ENCODE measurements at regions not wholly inside any gene's neighbourhood (a gene's known extent, or its start where the extent isn't known, plus 50 kb on each side); places are given as distances from the start of the nearest gene placed in this dataset.

DNA sequence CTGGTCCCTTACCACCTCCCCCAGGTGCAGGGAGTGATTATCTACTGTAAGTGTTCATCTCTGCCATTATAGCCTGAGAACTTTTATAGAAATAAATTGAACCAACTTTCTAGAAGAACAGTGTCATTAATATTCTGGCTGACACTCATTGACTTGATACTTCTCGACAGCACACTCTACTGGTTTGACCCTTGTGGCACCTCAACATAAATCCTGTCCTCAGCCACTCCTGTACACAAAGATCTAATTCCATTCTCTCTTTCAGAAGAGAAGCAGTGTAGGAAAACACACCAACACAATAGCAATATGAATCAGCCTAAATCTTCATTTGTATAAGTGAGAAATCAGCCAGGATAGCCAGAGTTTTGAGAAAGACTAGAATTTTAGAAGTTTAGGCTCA is 417.7 kb downstream of the TAF11L14 start:
- DNase-seq, result no peak

- no peak for DNase-seq
Observed at GRCh38 chr5:18052569-18052968, 418.3 kb downstream of the TAF11L14 start.

DNA sequence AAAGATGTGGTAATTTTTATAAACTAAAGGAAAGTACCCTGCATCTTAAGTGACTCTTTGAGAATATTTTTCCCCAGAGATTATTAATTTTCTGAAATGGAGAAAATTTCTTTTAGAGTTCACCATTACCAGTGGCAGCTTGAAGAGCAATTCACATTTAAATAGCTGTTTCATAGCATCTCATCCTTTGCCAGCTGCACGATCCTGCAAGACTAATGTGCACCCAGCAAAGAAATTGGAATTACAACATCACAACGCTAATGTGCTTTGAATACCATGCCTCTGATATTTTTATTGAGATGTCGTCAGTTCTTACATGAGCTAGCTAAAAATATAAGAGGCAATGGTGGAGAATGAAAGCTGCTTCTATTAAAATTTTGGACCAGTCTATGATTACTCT is 423.5 kb downstream of the TAF11L14 start:
- no peak for DNase-seq

- no peak for DNase-seq
Observed at GRCh38 chr5:18067615-18068014, 433.4 kb downstream of the TAF11L14 start.

DNA sequence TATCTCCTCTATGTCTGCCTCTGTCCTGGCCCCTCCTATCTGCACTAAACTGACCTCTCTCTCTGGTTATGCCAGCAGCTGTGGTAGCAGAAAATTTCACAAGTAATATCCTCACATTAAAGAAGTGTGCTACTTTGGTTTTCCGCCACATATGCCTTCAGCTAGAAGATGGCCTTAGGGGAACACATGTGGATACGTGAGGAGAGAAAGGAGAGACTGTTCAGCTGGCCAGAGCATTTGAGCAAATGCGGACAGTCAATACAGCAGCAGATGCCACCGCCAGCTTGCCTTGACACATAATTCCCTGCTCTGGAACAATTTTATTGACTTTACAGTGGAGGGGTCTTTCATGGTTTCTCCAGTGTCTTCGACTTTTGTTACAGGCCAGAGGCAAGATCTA is 434.6 kb downstream of the TAF11L14 start:
- no peak for DNase-seq

DNA sequence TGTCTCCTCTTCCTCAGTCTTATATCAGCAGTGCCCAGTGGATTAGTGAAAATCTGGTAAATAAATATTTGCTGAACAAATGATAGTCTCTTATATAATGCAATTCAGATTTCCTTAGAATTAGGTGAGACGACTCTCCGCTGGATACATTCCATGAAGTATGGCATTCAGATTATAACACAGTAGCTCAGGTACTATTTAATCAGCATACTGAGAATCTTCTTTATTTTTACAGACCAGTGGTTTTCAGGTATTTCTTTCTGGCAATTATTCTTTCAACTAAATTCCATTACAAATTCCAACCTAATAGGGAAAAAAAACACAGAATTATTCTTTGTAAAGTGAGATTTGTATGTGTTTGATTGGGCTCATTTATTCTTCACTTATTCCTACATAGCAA is 435.5 kb downstream of the TAF11L14 start:
- no peak for DNase-seq

DNA sequence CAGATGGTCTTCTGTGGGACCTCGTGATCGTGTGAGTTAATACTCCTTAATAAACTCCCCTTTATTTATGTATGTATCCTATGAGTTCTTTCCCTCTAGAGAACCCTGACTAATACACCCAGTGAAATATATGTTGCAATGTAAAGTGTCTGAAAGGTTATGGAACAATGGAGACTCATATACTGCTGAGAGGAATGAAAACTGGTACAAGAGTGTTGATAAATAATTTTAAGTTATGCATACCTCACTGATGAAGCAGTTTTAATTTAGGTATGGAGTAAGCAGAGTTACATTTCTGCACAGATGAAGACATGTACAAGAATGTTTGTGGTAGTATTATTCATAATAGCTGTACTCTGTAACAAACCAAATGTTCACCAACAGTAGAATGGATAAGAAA is 438.3 kb downstream of the TAF11L14 start:
- DNase-seq, result no peak

DNA sequence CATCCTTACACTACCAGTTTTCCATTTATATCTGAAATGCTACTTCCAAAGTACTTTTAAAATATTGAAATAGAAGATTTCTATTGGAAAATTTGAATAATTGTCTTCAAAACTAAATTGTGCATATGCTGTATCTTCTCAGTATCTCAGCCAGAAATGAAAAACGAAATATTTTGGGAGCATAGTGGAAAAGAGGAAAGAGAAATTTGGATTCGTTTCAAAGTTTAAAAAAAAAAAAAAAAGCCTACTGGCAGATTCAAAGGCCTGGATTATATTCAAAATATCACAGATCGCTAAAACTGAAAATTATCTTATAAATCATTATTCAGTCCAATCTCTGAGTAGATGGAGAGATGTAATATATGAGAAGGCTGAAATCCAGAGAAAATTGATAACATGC is 440.7 kb downstream of the TAF11L14 start:
- DNase-seq, result no peak

DNA sequence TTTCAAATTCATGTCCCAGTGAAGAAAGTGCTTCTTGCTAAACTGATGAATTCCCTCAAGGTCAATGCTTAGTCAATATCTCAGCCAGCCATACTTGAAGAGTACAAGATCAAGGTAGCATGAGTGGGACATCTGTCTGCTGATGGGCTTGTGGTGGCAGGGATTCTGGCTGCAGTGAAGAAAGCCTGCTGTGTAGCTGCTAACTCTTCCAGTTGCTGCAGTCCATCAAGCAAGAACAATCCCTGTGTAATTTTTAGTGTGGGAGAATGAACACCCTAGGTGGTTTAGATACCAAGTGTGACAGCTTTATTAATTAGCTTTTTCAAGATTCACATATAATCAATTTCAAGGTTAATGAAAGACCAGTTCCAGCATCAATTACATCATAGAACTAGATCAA is 443.9 kb downstream of the TAF11L14 start:
- DNase-seq, result no peak

DNA sequence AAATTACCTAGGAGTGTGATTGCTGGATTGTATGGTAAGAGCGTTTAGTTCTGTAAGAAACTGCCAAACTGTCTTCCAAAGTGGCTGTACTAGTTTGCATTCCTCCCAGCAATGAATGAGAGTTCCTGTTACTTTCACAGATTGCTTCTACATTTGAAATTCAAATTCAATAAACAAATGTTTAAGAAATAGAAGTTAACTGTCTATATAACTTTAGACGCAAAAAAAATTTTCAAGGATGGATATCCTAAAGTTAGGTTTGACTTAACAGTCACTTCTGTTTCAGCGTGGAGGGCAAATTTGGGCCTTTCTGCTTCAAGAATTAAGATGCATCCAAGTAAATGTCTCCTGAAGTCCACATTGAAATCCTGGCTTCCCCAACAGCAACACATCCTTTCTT is 445.6 kb downstream of the TAF11L14 start:
- DNase-seq, result no peak

GRCh38 chr5:18088020-18088579 is 453.8 kb downstream of the TAF11L14 start:
- no peak for DNase-seq

- DNase-seq, result no peak
Observed at GRCh38 chr5:18090177-18090576, 455.9 kb downstream of the TAF11L14 start.

DNA sequence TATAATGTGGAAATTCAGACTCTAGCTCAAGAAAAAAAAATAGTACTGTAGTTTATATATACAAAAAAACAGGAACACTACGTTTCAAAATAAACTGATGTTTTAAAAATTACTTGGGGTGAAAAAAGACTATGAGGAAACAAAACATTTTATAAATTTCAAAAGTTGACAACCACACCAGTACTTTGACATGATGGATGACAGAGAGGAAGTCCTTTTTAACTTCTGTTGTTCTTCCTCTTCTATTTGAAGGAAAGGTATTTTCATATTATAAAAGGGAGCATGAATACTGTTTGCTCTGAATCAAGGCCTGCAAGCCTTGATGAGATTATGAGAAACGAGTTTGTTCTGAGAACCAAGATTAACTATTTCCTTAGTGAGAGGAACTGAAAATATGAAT is 456.9 kb downstream of the TAF11L14 start:
- no peak for DNase-seq

- DNase-seq, result no peak
Observed at GRCh38 chr5:18091758-18092157, 457.5 kb downstream of the TAF11L14 start.

GRCh38 chr5:18095061-18095460 is 460.8 kb downstream of the TAF11L14 start:
- no peak for DNase-seq

DNA sequence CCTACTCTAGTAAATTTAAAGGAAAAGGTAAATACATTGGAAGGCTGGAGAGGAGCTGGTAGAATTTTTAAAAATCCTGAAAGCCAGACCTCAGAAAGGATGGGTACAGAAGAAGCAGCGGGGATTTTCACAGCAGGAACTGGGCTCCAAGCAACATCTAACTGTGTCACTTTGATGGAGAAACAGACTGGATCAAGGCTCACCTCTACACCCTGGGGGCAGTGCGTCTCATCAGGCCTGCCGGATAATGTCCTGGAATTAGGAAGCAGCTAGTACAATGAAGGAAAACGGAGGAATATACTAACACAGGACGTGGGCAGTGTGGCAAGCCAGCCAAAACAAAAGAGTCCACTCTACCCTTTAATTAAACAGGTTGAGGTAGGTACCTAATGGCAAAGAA is 463.6 kb downstream of the TAF11L14 start:
- DNase-seq, result no peak

GRCh38 chr5:18098691-18099090 is 464.4 kb downstream of the TAF11L14 start:
- no peak for DNase-seq

DNA sequence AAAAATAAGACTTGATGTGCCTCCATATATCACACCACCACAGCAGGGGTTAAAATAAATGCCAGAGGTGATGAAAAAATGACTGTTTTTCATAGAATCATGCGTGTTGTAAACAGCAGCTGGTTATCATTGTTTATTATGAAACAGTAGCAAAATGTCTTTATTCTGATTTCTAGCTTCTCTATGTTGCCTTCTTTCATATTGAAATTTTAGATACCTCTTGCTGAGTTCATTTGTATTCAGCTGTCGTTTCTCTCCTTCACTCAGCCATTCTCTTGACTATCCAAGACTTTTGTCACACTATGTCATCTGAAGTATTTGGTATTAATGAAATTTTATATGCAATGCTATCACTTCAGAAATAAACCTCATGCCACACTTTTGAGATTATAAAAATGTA is 465.0 kb downstream of the TAF11L14 start:
- no peak for DNase-seq

DNA sequence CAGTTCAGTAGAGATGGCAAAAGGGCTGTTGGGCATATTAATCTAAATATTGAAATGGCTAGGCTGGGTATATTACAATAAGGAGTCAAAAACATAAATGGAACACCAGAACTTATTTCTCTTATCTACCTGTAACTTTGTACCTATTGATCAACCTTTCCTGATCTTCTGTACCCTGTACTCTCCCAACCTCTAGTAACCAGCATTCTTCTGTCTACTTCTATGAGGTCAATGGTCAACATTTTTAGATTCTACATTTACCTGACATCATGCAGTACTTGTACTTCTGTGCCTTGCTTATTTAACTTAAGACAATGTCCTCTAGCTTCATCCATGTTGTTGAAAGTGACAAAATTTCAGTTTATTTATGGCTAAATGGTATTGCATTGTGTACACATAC is 467.3 kb downstream of the TAF11L14 start:
- DNase-seq, result no peak

GRCh38 chr5:18102733-18103132 is 468.5 kb downstream of the TAF11L14 start:
- DNase-seq, result no peak

DNA sequence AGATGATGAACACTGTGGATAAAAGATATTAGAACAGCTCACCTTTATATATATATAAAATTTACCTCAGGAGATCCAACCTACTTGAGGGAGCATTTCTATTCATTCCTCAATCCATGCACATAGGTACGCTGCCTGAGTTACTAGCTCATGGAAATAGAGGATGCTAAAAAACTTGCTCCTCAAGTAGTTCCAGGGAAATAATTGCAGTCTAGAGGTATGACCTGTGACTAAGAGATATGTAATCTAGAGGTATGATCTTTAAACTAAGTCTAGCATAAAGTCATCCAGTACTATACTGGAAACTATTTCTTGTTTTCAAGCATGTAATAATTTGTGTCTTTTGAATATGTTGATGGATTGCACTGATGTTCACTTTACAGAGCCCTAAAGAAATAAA is 471.2 kb downstream of the TAF11L14 start:
- no peak for DNase-seq

- no peak for DNase-seq
Observed at GRCh38 chr5:18111906-18112465, 477.7 kb downstream of the TAF11L14 start.

DNA sequence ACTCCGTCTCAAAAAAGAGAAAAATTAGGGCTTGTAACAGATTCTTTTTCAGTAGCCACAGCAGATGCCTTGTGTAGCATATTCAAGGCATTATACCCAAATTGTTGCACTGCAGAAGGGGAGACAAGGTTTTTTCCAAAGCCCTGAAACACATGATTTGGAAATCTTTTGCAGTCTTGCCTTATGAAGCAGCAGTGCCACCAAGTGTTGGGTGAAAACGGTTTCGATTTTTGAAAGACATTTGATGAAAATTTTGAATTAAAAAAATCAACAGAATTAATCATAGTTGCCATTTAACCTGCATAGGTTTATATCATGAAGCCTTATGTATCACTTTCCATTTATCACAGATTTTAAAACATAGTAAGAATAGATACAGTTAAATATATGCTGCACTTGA is 479.5 kb downstream of the TAF11L14 start:
- DNase-seq, result no peak

DNA sequence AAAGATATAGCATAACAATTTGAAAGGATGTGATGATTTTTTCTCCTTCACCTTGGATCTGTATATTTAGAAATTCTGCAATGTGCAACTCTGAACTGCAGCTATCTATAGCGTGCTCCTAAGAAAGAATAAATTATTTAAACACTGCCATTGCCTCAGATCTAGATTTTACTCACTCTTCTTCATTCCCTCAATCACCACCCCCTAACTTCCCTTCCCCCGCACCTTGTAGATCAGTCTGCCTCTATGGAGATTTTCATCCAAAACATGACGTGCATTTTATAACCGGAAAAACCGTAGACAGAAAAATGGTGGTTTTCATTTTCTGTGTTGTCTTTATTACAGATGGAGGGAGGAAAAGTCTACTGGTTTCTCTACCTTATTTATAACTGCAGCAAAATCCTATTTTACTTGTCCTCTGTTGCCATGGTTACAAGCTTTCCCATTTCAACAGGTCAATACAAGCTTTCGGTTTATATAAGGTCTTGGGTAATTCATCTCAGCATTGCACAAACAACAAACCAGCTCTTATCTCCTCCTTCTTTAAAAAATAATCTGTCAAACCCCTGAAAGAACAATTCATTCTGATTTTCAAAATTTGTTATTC is 480.0 kb downstream of the TAF11L14 start:
- no peak for DNase-seq

- DNase-seq, result no peak
Observed at GRCh38 chr5:18117968-18118367, 483.7 kb downstream of the TAF11L14 start.

Measured in stimulated activated CD4-positive, alpha-beta T cell treated with anti-CD3 and anti-CD28 coated beads, Interleukin-12 subunit alpha, Interleukin-12 subunit beta, amount 100 ng/mL, for 4 hours (primary cell).